Activated CD8-positive, alpha-beta T cell treated with anti-CD3 and anti-CD28 coated beads, Interleukin-2, amount 10 ng/mL, durations not matched to agents 7 days and 5 days (primary cell): ENCODE measurements at regions not wholly inside any gene's neighbourhood (a gene's known extent, or its start where the extent isn't known, plus 50 kb on each side); places are given as distances from the start of the nearest gene placed in this dataset.

Source experiments
- ATAC-seq: fragments of 150-1000 bp; cut with Tn5 transposase; one replicate; pipeline ENCODE4 v1.10.0; 2021; ENCODE audit warnings: moderate library complexity
- CTCF ChIA-PET: fragments of 350-600 bp; sonication (Branson Sonifier 250); formaldehyde crosslinking; loops from one replicate; lab custom pipeline; 2021; ENCODE audit warnings: antibody characterized with exemption; lab: Charles Lee
- POLR2A ChIA-PET: fragments of 350-600 bp; sonication (Branson Sonifier 250); formaldehyde crosslinking; loops from one replicate; lab custom pipeline; 2021; ENCODE audit warnings: antibody characterized with exemption; lab: Charles Lee
- DNase-seq: peaks from one replicate; pipeline ENCODE4 v3.0.0-alpha.2; 2020
- H3K27ac Mint-ChIP-seq: one replicate; pipeline ENCODE4 v1.8.0; 2021; ENCODE audit warnings: mild to moderate bottlenecking, mixed read lengths
- H3K27me3 Mint-ChIP-seq: one replicate; pipeline ENCODE4 v1.8.0; 2021; ENCODE audit warnings: low read depth, mixed read lengths
- H3K36me3 Mint-ChIP-seq: one replicate; pipeline ENCODE4 v1.8.0; 2021; ENCODE audit warnings: low read depth, mixed read lengths
- H3K4me1 Mint-ChIP-seq: one replicate; pipeline ENCODE4 v1.8.0; 2021; ENCODE audit warnings: low read depth, mixed read lengths
- H3K4me3 Mint-ChIP-seq: one replicate; pipeline ENCODE4 v1.8.0; 2021; ENCODE audit warnings: mild to moderate bottlenecking, mixed read lengths
- H3K9me3 Mint-ChIP-seq: one replicate; pipeline ENCODE4 v1.8.0; 2022; ENCODE audit warnings: mixed read lengths; ENCODE audit not compliant: insufficient read depth

- POLR2A ChIA-PET = no interaction called here
- H3K27ac Mint-ChIP-seq = no peak overlapping the region
Observed at GRCh38 chr10:2688958-2689357, 378.4 kb upstream of the PFKP start.

GRCh38 chr10:2686691-2687090 is 380.7 kb upstream of the PFKP start:
- ATAC-seq (no peak), DNase-seq (no peak)
- no peaks in the 10 kb centered on the region for H3K27me3 Mint-ChIP-seq
- H3K36me3 Mint-ChIP-seq = no peaks in the 10 kb centered on the region
- H3K9me3 Mint-ChIP-seq = no peaks in the 10 kb centered on the region
- H3K27ac Mint-ChIP-seq = no peak overlapping the region
- CTCF ChIA-PET = no interaction called here
- no peak overlapping the region for H3K4me3 Mint-ChIP-seq
- POLR2A ChIA-PET = no interaction called here
- no peaks in the 10 kb centered on the region for H3K4me1 Mint-ChIP-seq

More at GRCh38 chr10:2688958-2689357, 378.4 kb upstream of the PFKP start:
- H3K4me1 Mint-ChIP-seq = no peaks in the 10 kb centered on the region
- CTCF ChIA-PET = no interaction called here
- H3K36me3 Mint-ChIP-seq = no peaks in the 10 kb centered on the region
- H3K27me3 Mint-ChIP-seq = no peaks in the 10 kb centered on the region
- no peaks in the 10 kb centered on the region for H3K9me3 Mint-ChIP-seq
- DNase-seq (no peak), ATAC-seq (no peak)
- no peak overlapping the region for H3K4me3 Mint-ChIP-seq

- H3K4me1 Mint-ChIP-seq = no peaks in the 10 kb centered on the region
- CTCF ChIA-PET = no interaction called here
- H3K4me3 Mint-ChIP-seq = no peak overlapping the region
- no peak overlapping the region for H3K27ac Mint-ChIP-seq
- H3K36me3 Mint-ChIP-seq = no peaks in the 10 kb centered on the region
- no peak for DNase-seq
- no peak for ATAC-seq
- POLR2A ChIA-PET = no interaction called here
- no peaks in the 10 kb centered on the region for H3K9me3 Mint-ChIP-seq
- no peaks in the 10 kb centered on the region for H3K27me3 Mint-ChIP-seq
Observed at GRCh38 chr10:2682491-2682890, 384.9 kb upstream of the PFKP start.

GRCh38 chr10:2681891-2682290 is 385.5 kb upstream of the PFKP start:
- ATAC-seq (no peak), DNase-seq (no peak)
- Mint-ChIP-seq H3K4me1 (no peaks in the 10 kb centered on the region), H3K9me3 (no peaks in the 10 kb centered on the region), H3K27ac (no peak overlapping the region), H3K4me3 (no peak overlapping the region), H3K27me3 (no peaks in the 10 kb centered on the region), H3K36me3 (no peaks in the 10 kb centered on the region)
- ChIA-PET POLR2A (no interaction called here), CTCF (no interaction called here)

GRCh38 chr10:2680821-2681220 is 386.5 kb upstream of the PFKP start:
- Mint-ChIP-seq H3K27ac (no peak overlapping the region), H3K9me3 (no peaks in the 10 kb centered on the region), H3K27me3 (no peaks in the 10 kb centered on the region), H3K36me3 (no peaks in the 10 kb centered on the region), H3K4me1 (no peaks in the 10 kb centered on the region), H3K4me3 (no peak overlapping the region)
- CTCF ChIA-PET = no interaction called here
- ATAC-seq = no peak
- no peak for DNase-seq
- POLR2A ChIA-PET = no interaction called here

- POLR2A ChIA-PET = no interaction called here
- no peak overlapping the region for H3K4me3 Mint-ChIP-seq
- H3K36me3 Mint-ChIP-seq = no peaks in the 10 kb centered on the region
- no peaks in the 10 kb centered on the region for H3K4me1 Mint-ChIP-seq
- CTCF ChIA-PET = no interaction called here
- no peaks in the 10 kb centered on the region for H3K27me3 Mint-ChIP-seq
- no peak overlapping the region for H3K27ac Mint-ChIP-seq
- DNase-seq = no peak
- no peaks in the 10 kb centered on the region for H3K9me3 Mint-ChIP-seq
- no peak for ATAC-seq
Observed at GRCh38 chr10:2679646-2680045, 387.7 kb upstream of the PFKP start.

- no peaks in the 10 kb centered on the region for H3K27me3 Mint-ChIP-seq
- no peaks in the 10 kb centered on the region for H3K9me3 Mint-ChIP-seq
- ChIA-PET POLR2A (no interaction called here), CTCF (no interaction called here)
- no peaks in the 10 kb centered on the region for H3K36me3 Mint-ChIP-seq
- ATAC-seq = no peak
- H3K27ac Mint-ChIP-seq = no peak overlapping the region
- H3K4me1 Mint-ChIP-seq = no peaks in the 10 kb centered on the region
- DNase-seq = no peak
- no peak overlapping the region for H3K4me3 Mint-ChIP-seq
Observed at GRCh38 chr10:2676455-2676854, 390.9 kb upstream of the PFKP start.

GRCh38 chr10:2674451-2674850 is 392.9 kb upstream of the PFKP start:
- POLR2A ChIA-PET = no interaction called here
- H3K27me3 Mint-ChIP-seq = no peaks in the 10 kb centered on the region
- no peak overlapping the region for H3K27ac Mint-ChIP-seq
- ATAC-seq = no peak
- H3K4me1 Mint-ChIP-seq = no peaks in the 10 kb centered on the region
- DNase-seq = no peak
- H3K36me3 Mint-ChIP-seq = no peaks in the 10 kb centered on the region
- no peaks in the 10 kb centered on the region for H3K9me3 Mint-ChIP-seq
- CTCF ChIA-PET = no interaction called here
- H3K4me3 Mint-ChIP-seq = no peak overlapping the region

GRCh38 chr10:2670864-2671263 is 396.5 kb upstream of the PFKP start:
- Mint-ChIP-seq H3K27me3 (no peaks in the 10 kb centered on the region), H3K4me1 (no peaks in the 10 kb centered on the region), H3K27ac (no peak overlapping the region), H3K36me3 (no peaks in the 10 kb centered on the region), H3K4me3 (no peak overlapping the region), H3K9me3 (no peaks in the 10 kb centered on the region)
- DNase-seq (no peak), ATAC-seq (no peak)
- ChIA-PET CTCF (no interaction called here), POLR2A (no interaction called here)

GRCh38 chr10:2665772-2666171 is 401.6 kb upstream of the PFKP start:
- ATAC-seq (no peak), DNase-seq (no peak)
- Mint-ChIP-seq H3K27me3 (no peaks in the 10 kb centered on the region), H3K36me3 (no peaks in the 10 kb centered on the region), H3K9me3 (no peaks in the 10 kb centered on the region), H3K27ac (no peak overlapping the region), H3K4me3 (no peak overlapping the region), H3K4me1 (no peaks in the 10 kb centered on the region)
- CTCF ChIA-PET = no interaction called here
- POLR2A ChIA-PET = no interaction called here

- H3K27ac Mint-ChIP-seq = no peak overlapping the region
- no peaks in the 10 kb centered on the region for H3K36me3 Mint-ChIP-seq
- ChIA-PET POLR2A (no interaction called here), CTCF (no interaction called here)
- ATAC-seq = no peak
- no peak for DNase-seq
- H3K4me1 Mint-ChIP-seq = no peaks in the 10 kb centered on the region
- H3K4me3 Mint-ChIP-seq = no peak overlapping the region
- H3K27me3 Mint-ChIP-seq = no peaks in the 10 kb centered on the region
- no peaks in the 10 kb centered on the region for H3K9me3 Mint-ChIP-seq
Observed at GRCh38 chr10:2660276-2660675, 407.1 kb upstream of the PFKP start.

- Mint-ChIP-seq H3K4me3 (no peak overlapping the region), H3K27me3 (no peaks in the 10 kb centered on the region), H3K27ac (no peak overlapping the region), H3K9me3 (no peaks in the 10 kb centered on the region), H3K36me3 (no peaks in the 10 kb centered on the region), H3K4me1 (no peaks in the 10 kb centered on the region)
- no peak for ATAC-seq
- POLR2A ChIA-PET = no interaction called here
- CTCF ChIA-PET = no interaction called here
- no peak for DNase-seq
Observed at GRCh38 chr10:2659660-2660209, 407.6 kb upstream of the PFKP start.

GRCh38 chr10:2658780-2659179 is 408.6 kb upstream of the PFKP start:
- Mint-ChIP-seq H3K27me3 (no peaks in the 10 kb centered on the region), H3K27ac (no peak overlapping the region), H3K4me1 (no peaks in the 10 kb centered on the region), H3K4me3 (no peak overlapping the region), H3K9me3 (no peaks in the 10 kb centered on the region), H3K36me3 (no peaks in the 10 kb centered on the region)
- ATAC-seq (no peak), DNase-seq (no peak)
- POLR2A ChIA-PET = no interaction called here
- CTCF ChIA-PET = no interaction called here
